ENCODE measurements at regions not wholly inside any gene's neighbourhood (a gene's known extent, or its start where the extent isn't known, plus 50 kb on each side); places are given as distances from the start of the nearest gene placed in this dataset.

DNA sequence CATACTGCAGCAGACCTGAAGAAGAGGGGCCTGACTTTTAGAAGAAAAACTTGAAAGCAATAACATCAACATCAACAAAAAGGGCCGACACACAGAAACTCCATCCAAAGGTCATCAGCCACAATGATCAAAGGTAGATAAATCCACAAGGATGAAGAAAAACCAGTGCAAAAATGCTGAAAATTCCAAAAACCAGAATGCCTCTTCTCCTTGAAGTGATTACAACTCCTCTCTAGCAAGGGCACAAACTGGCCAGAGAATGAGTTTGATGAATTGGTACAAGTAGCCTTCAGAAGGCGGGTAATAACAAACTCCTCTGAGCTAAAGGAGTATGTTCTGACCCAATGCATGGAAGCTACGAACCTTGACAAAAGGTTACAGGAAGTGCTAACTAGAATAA lies 186.2 kb upstream of the RAI14 start:
- H3K9ac ChIP-seq = no peak overlapping the region
- no peaks in the 10 kb centered on the region for H4K20me1 ChIP-seq
- no peak overlapping the region for H3K27ac ChIP-seq
- no peaks in the 10 kb centered on the region for H3K27me3 ChIP-seq
- no peak overlapping the region for H3K4me2 ChIP-seq
- H3K9me3 ChIP-seq (replicated peaks in 1 of 11) = peaks cover 0 to 26% (median 9%) of the 10 kb centered on the region in 11 experiments; a peak in 9 of 22 replicates
- TF ChIP-seq Cebpa-rat (IDR thresholded peaks at IDR 0.05) = no peak
- no peaks in the 10 kb centered on the region; a peak in 1 of 20 replicates for H3K4me1 ChIP-seq
- no peak overlapping the region for H3K4me3 ChIP-seq
- H3K36me3 ChIP-seq = no peaks in the 10 kb centered on the region

DNA sequence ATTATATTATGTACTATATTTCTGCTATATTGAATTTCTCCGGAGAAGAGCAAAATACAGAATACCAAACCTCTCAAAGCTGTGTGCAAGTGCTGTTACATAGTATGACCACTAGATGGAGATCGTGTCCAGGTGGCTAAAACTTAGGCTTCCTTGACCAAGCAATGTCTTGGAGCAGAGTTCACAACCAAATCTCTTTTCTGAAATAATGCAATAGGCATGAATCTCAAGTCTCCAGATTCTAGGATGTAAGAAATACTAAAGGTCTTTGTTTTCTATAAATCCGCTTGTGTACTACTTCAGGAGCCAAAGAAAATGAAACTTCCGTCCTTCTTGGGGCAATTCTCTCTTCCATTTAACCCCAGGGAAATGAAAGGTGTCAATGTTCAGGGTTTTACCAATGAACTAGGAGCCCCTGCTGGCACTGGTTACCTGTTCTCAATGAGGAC lies 181.5 kb upstream of the RAI14 start:
- Histone ChIP-seq H3K36me3 (no peaks in the 10 kb centered on the region), H3K9me3 (replicated peaks in 1 of 11) (peaks cover 0 to 18% (median 9%) of the 10 kb centered on the region in 11 experiments; a peak in 8 of 22 replicates), H4K20me1 (no peaks in the 10 kb centered on the region), H3K4me1 (peaks cover 0 to 2% (median 0%) of the 10 kb centered on the region in 10 experiments; a peak in 1 of 20 replicates), H3K9ac (no peak overlapping the region), H3K27me3 (no peaks in the 10 kb centered on the region), H3K27ac (no peak overlapping the region), H3K4me3 (no peak overlapping the region), H3K4me2 (no peak overlapping the region)
- TF ChIP-seq Cebpa-rat (IDR thresholded peaks at IDR 0.05) = no peak

DNA sequence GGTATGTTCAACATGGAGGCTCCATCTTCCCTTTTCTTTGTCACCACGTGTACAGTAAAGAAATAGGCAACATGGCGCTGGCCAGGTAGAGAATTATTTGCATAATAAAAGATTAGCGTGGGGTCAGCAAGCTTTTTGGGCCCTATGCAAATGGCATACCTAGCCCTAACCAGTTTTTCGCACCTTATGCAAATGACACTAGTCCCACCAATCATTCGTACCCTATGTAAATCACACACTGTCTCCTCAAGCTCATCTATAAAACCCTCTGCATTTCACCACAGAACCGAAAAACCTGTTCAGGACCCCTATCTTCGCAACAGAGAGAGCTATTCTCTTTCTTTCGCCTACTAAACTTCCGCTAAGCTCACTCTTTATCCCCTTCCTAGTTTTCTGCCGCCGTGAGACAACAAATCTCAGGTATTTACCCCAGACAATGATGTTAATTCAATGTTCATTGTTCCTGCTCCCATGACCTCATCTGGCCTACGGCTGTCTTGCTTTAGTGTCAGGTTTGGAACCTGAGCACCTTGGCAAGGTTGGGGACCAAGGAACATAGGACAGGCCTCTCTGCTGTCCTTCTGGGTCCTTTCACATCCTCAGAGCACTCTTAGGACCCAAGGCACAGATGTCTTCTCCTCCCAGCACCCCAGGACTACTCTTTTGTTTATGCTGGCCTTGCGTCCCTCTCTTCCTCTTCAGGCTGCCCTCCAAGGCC lies 180.7 kb upstream of the RAI14 start:
- Histone ChIP-seq H4K20me1 (no peaks in the 10 kb centered on the region), H3K27me3 (no peaks in the 10 kb centered on the region), H3K4me3 (no peak overlapping the region), H3K4me1 (peaks cover 0 to 7% (median 0%) of the 10 kb centered on the region in 10 experiments; a peak in 1 of 20 replicates), H3K27ac (no peak overlapping the region), H3K4me2 (no peak overlapping the region), H3K9ac (no peak overlapping the region), H3K36me3 (no peaks in the 10 kb centered on the region), H3K9me3 (replicated peaks in 1 of 11) (peaks cover 0 to 12% (median 8%) of the 10 kb centered on the region in 11 experiments; a peak in 6 of 22 replicates)
- no peak for TF ChIP-seq Cebpa-rat (IDR thresholded peaks at IDR 0.05)

DNA sequence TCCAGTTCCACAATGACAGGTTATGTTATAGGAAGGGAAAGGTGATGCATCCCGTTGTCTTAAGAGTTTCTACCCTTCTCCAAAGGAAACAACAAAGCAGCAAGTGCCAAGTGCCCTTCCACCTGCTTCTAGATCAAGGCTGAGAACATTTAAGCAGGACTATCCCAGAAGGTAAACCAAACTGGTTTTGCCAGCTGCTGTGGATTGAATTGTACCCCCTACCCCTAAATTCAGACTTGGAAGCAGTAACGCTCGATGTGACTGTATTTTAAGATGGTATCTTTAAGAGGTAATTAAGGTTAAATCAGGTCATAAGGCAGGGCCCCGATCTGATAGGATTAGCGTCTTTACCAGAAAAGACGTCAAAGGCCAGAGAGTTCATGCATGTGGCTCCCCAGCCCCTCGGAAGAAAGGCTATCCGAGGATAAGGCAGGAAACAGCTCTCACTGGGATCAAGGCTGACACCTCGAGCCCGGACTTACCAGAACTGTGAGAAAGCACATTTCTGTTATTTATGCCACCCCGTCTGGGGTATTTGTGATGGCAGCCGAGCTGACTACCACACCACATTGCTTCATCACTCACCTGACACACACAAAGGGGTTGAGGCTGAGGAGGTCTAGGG lies 179.1 kb upstream of the RAI14 start:
- no peak overlapping the region for H3K9ac ChIP-seq
- H3K9me3 ChIP-seq (replicated peaks in 1 of 11) = peaks cover 0 to 5% (median 3%) of the 10 kb centered on the region in 11 experiments; a peak in 6 of 22 replicates
- no peak for TF ChIP-seq Cebpa-rat (IDR thresholded peaks at IDR 0.05)
- H4K20me1 ChIP-seq = no peaks in the 10 kb centered on the region
- no peaks in the 10 kb centered on the region for H3K36me3 ChIP-seq
- peaks cover 0 to 7% (median 0%) of the 10 kb centered on the region in 10 experiments; a peak in 1 of 20 replicates for H3K4me1 ChIP-seq
- H3K27me3 ChIP-seq = no peaks in the 10 kb centered on the region
- no peak overlapping the region for H3K27ac ChIP-seq
- no peak overlapping the region for H3K4me3 ChIP-seq
- no peak overlapping the region for H3K4me2 ChIP-seq

DNA sequence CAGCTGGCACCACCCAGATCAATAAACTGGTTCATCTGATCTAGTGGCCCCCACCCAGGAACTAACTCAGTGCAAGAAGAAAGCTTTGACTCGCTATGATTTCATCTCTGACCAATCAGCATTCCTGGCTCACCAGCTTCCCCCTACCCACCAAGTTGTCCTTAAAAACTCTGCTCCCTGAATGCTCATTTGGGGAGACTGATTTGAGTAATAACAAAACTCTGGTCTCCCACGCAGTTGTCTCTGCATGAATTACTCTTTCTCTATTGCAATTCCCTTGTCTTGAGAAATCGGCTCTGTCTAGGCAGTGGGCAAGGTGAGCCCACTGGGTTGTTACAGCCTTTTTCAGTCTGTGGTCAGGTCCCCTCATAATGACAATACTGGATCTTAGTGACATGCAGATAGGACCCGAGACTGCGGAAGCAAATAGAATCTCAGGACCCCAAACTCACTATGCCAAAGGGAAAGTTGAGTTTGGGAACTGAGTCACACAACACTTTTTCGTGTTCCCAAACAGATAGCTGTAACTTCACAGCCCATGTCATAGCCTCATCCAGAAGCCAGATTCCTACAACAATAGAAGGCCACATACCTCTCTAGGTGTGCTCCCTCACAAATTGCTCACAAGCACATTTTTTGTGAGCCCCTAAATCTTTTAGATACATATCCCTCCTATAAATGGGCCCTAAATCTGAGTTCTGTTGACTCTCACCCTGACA lies 175.2 kb upstream of the RAI14 start:
- Histone ChIP-seq H3K9ac (no peak overlapping the region), H3K4me3 (no peak overlapping the region), H3K27ac (no peak overlapping the region), H3K4me1 (peaks cover 0 to 18% (median 3%) of the 10 kb centered on the region in 10 experiments; a peak in 6 of 20 replicates), H3K36me3 (no peaks in the 10 kb centered on the region), H3K4me2 (no peak overlapping the region), H3K9me3 (replicated peaks in 1 of 11) (peaks cover 0 to 14% (median 9%) of the 10 kb centered on the region in 11 experiments; a peak in 11 of 22 replicates), H3K27me3 (no peaks in the 10 kb centered on the region), H4K20me1 (no peaks in the 10 kb centered on the region)
- no peak for TF ChIP-seq Cebpa-rat (IDR thresholded peaks at IDR 0.05)

DNA sequence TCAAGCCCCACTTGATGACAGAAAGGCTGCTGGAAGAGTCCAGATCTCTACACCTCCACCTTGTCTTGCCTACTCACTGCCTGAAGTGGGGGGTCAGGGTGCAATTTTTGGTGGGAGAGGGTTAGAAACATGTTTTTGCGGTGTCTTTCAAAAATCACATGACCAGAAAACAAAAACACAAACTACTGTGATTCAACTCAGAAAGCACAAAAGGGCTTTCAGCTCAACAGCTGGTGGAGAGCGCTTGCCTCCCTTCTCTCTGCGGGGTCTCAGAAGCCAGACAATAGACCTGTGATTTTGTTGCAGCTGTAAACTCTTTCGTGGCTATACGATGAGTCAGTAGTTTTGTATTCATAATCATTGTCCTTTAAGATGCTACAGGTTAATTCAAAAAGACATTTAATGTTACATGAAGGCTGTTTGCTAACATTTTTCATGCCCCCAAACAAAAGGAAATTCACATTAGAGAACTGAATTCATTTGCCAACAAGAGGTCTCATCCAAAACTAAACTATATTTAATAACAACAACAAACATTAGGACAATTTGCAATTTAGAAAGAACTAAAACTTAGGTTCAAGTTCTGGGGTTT lies 172.6 kb upstream of the RAI14 start:
- Histone ChIP-seq H3K4me1 (peaks cover 0 to 19% (median 3%) of the 10 kb centered on the region in 10 experiments; a peak in 8 of 20 replicates), H4K20me1 (no peaks in the 10 kb centered on the region), H3K9me3 (replicated peaks in 1 of 11) (peaks cover 0 to 14% (median 9%) of the 10 kb centered on the region in 11 experiments; a peak in 11 of 22 replicates), H3K36me3 (no peaks in the 10 kb centered on the region), H3K4me2 (no peak overlapping the region; a peak in 1 of 22 replicates), H3K27ac (no peak overlapping the region), H3K4me3 (no peak overlapping the region), H3K27me3 (no peaks in the 10 kb centered on the region), H3K9ac (no peak overlapping the region)
- TF ChIP-seq Cebpa-rat (IDR thresholded peaks at IDR 0.05) = no peak

DNA sequence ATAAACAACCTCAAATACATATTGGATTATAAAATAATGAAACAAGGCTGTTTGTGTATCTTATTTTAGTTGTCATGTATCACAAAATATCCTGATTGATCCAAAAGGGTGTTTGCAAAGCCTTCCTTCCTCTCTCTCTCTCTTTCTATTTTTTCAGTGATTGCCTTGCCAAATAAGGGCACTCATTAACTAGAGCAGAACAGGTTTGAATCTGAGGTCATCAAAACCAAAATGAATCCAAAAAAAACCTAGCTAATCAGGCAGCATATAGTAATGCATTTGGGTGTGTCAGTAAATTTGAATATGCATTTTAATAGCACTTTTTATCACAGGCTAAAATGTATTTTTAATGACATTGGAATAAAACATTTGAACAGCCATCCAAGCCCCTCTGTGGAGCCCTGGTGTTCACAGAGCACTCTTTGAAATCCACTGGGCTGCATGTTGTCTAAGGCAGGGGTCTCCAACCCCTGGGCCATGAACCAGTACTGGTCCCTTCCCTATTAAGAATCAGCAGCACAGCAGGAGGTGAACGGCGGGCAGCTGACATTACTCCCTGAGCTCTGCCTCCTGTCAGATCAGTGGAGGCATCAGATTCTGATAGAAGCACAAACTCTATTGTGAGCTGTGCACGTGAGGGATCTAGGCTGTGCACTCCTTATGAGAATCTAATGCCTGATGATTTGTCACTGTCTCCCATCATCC lies 171.8 kb upstream of the RAI14 start:
- Histone ChIP-seq H3K9me3 (replicated peaks in 1 of 11) (peaks cover 0 to 14% (median 9%) of the 10 kb centered on the region in 11 experiments; a peak in 11 of 22 replicates), H4K20me1 (no peaks in the 10 kb centered on the region), H3K4me2 (peak overlapping the region in 3 of 11 experiments; percentile 17 to 24 (median 19); a peak in 1 of 22 replicates), H3K4me3 (no peak overlapping the region), H3K9ac (0 out of 22 replicates have a peak overlapping the region, but pooled peaks of 1 of the 11 experiments have one; percentile 24), H3K27ac (no peak overlapping the region), H3K4me1 (peaks cover 0 to 19% (median 4%) of the 10 kb centered on the region in 10 experiments; a peak in 8 of 20 replicates), H3K36me3 (no peaks in the 10 kb centered on the region), H3K27me3 (no peaks in the 10 kb centered on the region)
- TF ChIP-seq Cebpa-rat (IDR thresholded peaks at IDR 0.05) = no peak

DNA sequence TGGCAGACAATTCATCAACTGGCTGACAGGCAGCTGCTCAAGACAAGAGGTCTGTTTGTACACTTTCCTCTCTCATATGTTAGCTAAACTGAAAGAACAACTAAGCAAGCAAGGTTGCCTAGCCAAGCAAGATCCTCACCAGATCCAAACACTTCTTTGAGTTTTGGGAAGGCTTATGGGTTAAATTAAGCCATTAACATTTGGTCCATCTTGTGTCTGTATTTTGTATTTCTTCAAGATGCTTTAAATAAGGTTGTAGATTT lies 170.4 kb upstream of the RAI14 start:
- Histone ChIP-seq H3K4me1 (peaks cover 0 to 23% (median 9%) of the 10 kb centered on the region in 10 experiments; a peak in 17 of 20 replicates), H3K27me3 (no peaks in the 10 kb centered on the region), H3K36me3 (no peaks in the 10 kb centered on the region), H3K4me2 (no peak overlapping the region), H3K27ac (no peak overlapping the region), H3K9ac (no peak overlapping the region), H3K4me3 (no peak overlapping the region), H4K20me1 (no peaks in the 10 kb centered on the region), H3K9me3 (replicated peaks in 1 of 11) (peaks cover 0 to 14% (median 9%) of the 10 kb centered on the region in 11 experiments; a peak in 11 of 22 replicates)
- no peak for TF ChIP-seq Cebpa-rat (IDR thresholded peaks at IDR 0.05)

Measured in BLaER1 treated with 17β-estradiol and CSF1 and Interleukin-3, amounts not matched to agents 10 nM and 100 nM (cell line).